DOHH2 (cell line): ENCODE measurements at regions not wholly inside any gene's neighbourhood (a gene's known extent, or its start where the extent isn't known, plus 50 kb on each side); places are given as distances from the start of the nearest gene placed in this dataset.

Experiments used
- CTCF ChIP-seq: fragments of 200-600 bp; sonication (generic); IDR thresholded peaks from one replicate; pipeline ENCODE4 v1.5.1; 2014; ENCODE audit warnings: antibody characterized with exemption, mild to moderate bottlenecking, low read depth, low read length; ENCODE audit not compliant: poor library complexity, severe bottlenecking
- EZH2phosphoT487 ChIP-seq: fragments of 200-600 bp; sonication (generic); IDR thresholded peaks from 2 replicates; pipeline ENCODE4 v1.6.1; 2017; ENCODE audit warnings: borderline replicate concordance, mild to moderate bottlenecking, antibody characterized with exemption, low read length, moderate library complexity, mixed read lengths

DNA sequence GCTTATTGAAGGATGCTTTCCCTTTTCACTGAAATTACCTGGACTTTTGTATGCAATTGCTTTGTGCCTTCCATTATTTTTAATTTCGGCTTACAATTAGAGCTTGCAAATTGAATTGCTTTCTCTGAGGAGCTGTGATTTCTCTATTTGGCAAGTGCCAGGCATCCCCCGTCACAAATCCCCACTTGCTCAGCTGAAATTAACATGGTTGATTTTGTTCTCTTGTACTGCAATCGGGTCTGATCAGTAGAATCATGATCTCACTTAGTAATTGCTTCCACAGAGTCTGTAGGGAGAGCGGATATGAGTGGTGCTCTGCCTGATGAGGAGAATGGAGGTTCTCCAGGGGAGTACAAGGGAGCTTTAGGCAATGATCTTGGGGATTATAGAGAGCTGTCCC, 495.5 kb upstream of the SGCD start:
- TF ChIP-seq CTCF (no peak), EZH2phosphoT487 (no peak)
